ENCODE measurements at regions not wholly inside any gene's neighbourhood (a gene's known extent, or its start where the extent isn't known, plus 50 kb on each side); places are given as distances from the start of the nearest gene placed in this dataset.

DNA sequence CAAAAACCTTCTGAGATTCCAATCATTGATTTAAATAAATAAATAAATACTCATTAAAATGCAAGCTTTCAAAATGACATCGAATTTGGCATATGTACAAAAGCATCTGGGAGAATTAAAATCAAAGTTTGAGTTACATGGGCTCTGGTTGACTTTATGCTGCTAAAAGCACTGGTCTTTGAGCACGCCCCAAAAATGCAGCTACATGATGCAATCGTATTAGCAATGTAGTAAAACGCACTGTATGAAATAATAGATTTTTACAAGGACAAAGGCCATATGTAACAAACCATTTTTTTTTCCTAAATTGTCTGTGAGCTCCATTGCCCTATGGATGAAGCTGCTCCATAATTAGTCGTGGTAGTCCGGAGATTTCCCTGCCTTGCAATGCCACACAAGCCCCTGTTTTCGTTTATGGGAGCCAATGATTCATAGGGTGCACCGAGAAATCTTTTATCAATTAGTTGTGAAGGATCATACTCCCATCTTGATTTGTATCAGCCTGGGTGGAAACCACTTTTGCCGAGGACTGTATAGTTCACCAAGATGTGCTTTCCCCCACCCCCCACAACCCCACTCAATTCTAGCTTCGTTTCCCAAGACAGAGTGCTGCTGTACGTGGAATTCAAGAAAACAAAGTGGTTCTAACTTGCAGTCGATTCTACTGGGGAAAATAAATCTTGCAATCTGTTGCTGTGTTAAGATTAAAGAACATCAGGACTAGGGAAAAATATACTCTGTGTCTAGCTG is 268.4 kb downstream of the IRS1 start:
- Mint-ChIP-seq H3K9me3 (no peaks in the 10 kb centered on the region), H3K27ac (no peak overlapping the region), H3K4me3 (no peak overlapping the region), H3K27me3 (peaks cover 2% of the 10 kb centered on the region), H3K36me3 (ENCODE audit: low read depth) (no peaks in the 10 kb centered on the region), H3K4me1 (ENCODE audit: low read depth) (no peaks in the 10 kb centered on the region)
- intact Hi-C loops (cut with micrococcal nuclease) = no loop called here
- ChIA-PET CTCF (interaction anchor here (0.6 kb wide), 1 partner anchor 1331 kb away, joined by 4 read pairs; no protein-coding TSS in a partner anchor), POLR2A (no interaction called here)
- DNase-seq (no peak), ATAC-seq (no peak)
- TF ChIP-seq, protein P1, sequence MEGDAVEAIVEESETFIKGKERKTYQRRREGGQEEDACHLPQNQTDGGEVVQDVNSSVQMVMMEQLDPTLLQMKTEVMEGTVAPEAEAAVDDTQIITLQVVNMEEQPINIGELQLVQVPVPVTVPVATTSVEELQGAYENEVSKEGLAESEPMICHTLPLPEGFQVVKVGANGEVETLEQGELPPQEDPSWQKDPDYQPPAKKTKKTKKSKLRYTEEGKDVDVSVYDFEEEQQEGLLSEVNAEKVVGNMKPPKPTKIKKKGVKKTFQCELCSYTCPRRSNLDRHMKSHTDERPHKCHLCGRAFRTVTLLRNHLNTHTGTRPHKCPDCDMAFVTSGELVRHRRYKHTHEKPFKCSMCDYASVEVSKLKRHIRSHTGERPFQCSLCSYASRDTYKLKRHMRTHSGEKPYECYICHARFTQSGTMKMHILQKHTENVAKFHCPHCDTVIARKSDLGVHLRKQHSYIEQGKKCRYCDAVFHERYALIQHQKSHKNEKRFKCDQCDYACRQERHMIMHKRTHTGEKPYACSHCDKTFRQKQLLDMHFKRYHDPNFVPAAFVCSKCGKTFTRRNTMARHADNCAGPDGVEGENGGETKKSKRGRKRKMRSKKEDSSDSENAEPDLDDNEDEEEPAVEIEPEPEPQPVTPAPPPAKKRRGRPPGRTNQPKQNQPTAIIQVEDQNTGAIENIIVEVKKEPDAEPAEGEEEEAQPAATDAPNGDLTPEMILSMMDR (IDR thresholded peaks at IDR 0.05) = no peak

DNA sequence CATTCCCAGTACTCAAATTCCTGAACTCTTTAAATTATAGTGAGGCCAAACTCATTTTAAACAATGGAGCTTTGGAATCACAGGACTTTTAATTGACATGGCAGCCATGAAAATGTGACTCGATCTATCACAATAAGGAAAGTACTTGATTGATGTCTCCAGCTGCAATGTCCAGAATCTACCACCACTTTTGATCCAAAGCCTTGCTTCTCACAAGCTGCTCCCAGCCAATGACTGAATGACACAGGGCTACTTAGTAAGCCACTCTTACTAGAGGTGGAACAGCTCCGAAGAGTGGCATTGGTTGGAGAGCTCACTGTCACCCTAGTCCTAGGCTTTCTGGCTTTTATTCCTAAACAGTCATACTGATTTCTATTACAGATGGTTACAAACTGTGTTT is 270.1 kb downstream of the IRS1 start:
- Mint-ChIP-seq H3K9me3 (no peaks in the 10 kb centered on the region), H3K4me1 (ENCODE audit: low read depth) (no peaks in the 10 kb centered on the region), H3K4me3 (no peak overlapping the region), H3K36me3 (ENCODE audit: low read depth) (no peaks in the 10 kb centered on the region), H3K27ac (no peak overlapping the region), H3K27me3 (peaks cover 3% of the 10 kb centered on the region)
- ChIA-PET CTCF (no interaction called here), POLR2A (no interaction called here)
- TF ChIP-seq, protein P1 (IDR thresholded peaks at IDR 0.05) = no peak
- ATAC-seq = no peak
- no peak for DNase-seq
- intact Hi-C loops (cut with micrococcal nuclease) = no loop called here

DNA sequence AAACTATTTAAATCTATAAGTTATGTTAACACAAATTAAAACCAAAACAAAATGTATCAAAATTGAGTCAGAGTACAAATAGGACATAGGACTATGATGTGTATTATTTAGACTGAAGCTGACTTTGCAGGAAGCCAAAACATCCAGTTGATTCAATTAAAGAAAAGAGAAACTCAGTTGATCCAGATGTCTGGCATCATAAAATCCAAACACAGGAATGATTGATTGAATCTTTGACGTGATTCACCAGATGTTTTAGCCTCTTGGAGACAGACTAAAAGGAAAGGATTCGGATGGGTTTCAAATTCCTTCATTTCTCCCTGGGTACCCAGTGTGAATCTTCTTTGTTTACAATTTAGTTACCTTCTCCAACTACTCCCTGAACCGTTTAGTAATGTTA is 272.9 kb downstream of the IRS1 start:
- intact Hi-C loops (cut with micrococcal nuclease) = no loop called here
- H3K36me3 Mint-ChIP-seq (ENCODE audit: low read depth) = no peaks in the 10 kb centered on the region
- H3K9me3 Mint-ChIP-seq = no peaks in the 10 kb centered on the region
- CTCF ChIA-PET = no interaction called here
- POLR2A ChIA-PET = no interaction called here
- peaks cover 3% of the 10 kb centered on the region for H3K27me3 Mint-ChIP-seq
- no peak overlapping the region for H3K27ac Mint-ChIP-seq
- no peaks in the 10 kb centered on the region for H3K4me1 Mint-ChIP-seq (ENCODE audit: low read depth)
- ATAC-seq = no peak
- no peak for DNase-seq
- TF ChIP-seq, protein P1 (IDR thresholded peaks at IDR 0.05) = no peak
- no peak overlapping the region for H3K4me3 Mint-ChIP-seq

DNA sequence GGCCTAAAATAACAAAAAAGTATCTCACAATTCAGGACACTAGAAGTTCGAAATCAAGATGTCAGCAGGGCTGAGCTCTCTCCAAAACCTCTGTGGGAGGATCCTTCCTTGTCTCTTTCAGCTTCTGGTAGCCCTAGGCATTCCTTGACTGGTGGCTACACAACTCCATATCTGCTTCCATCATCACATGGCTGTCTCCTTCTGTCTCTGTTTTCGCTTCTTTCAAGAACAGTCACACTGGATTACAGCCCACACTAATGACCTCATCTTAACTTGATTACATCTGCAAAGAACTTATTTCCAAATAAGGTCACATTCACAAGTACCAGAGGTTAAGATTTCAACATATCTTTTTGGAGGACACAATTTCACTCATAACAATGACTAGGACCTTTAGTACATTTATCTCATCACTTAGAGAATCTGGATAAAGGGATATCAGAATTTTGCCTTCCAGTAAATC is 275.2 kb downstream of the IRS1 start:
- no peaks in the 10 kb centered on the region for H3K36me3 Mint-ChIP-seq (ENCODE audit: low read depth)
- CTCF ChIA-PET = no interaction called here
- DNase-seq (no peak), ATAC-seq (no peak)
- no peaks in the 10 kb centered on the region for H3K4me1 Mint-ChIP-seq (ENCODE audit: low read depth)
- H3K4me3 Mint-ChIP-seq = no peak overlapping the region
- POLR2A ChIA-PET = interaction anchor here (1.1 kb wide), 1 partner anchor 36 kb away, joined by 3 read pairs; no protein-coding TSS in a partner anchor
- no peak overlapping the region for H3K27ac Mint-ChIP-seq
- intact Hi-C loops (cut with micrococcal nuclease) = no loop called here
- H3K27me3 Mint-ChIP-seq = peaks cover 7% of the 10 kb centered on the region
- peaks cover 3% of the 10 kb centered on the region for H3K9me3 Mint-ChIP-seq
- TF ChIP-seq, protein P1 (IDR thresholded peaks at IDR 0.05) = no peak

DNA sequence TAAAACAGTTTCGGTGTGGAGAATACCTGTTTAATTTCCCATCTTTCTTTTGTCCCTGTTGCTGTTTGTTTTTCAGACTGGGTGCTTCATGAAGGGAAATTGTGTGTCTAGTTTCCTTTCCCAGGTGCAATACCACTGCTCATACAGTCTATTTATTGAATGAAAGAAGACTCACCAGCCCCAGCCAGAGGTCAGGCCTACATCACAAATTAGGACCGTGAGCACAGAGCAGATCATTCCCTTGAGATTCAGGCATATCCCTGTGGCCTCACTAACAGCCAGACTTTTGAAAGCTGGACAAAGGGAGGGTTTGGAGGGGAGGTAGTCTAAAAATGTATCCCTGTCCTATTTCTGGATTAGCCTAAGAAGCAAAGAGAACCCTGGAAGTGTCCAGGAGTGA is 278.9 kb downstream of the IRS1 start:
- TF ChIP-seq, protein P1 (IDR thresholded peaks at IDR 0.05) = no peak
- ChIA-PET POLR2A (no interaction called here), CTCF (no interaction called here)
- Mint-ChIP-seq H3K36me3 (ENCODE audit: low read depth) (no peaks in the 10 kb centered on the region), H3K4me3 (no peak overlapping the region), H3K9me3 (peaks cover 4% of the 10 kb centered on the region), H3K27ac (no peak overlapping the region), H3K27me3 (peaks cover 8% of the 10 kb centered on the region), H3K4me1 (ENCODE audit: low read depth) (no peaks in the 10 kb centered on the region)
- no peak for ATAC-seq
- intact Hi-C loops (cut with micrococcal nuclease) = no loop called here
- DNase-seq = no peak
